Colonic mucosa (tissue), 4 donors: ENCODE measurements at regions not wholly inside any gene's neighbourhood (a gene's known extent, or its start where the extent isn't known, plus 50 kb on each side); places are given as distances from the start of the nearest gene placed in this dataset.

Experiments
- DNase-seq: peaks from one replicate; pipeline ENCODE4 v3.0.0-alpha.2; 2020
- H3K27ac ChIP-seq: fragments of 200-600 bp; one replicate; pipeline ENCODE4 v1.8.0; 2021
- H3K27me3 ChIP-seq: fragments of 200-600 bp; one replicate; pipeline ENCODE4 v1.8.0; 2021
- H3K36me3 ChIP-seq: fragments of 200-600 bp; one replicate; pipeline ENCODE4 v1.8.0; 2021
- H3K4me1 ChIP-seq: fragments of 200-600 bp; one replicate; pipeline ENCODE4 v1.8.0; 2021; ENCODE audit warnings: mild to moderate bottlenecking
- H3K4me3 ChIP-seq: fragments of 200-600 bp; one replicate; pipeline ENCODE4 v1.8.0; 2021
- H3K9ac ChIP-seq, 2 donors: one replicate each; pipeline ENCODE4 v1.7.0; 2013; ENCODE audit warnings: control low read depth in 2 of 2, low read depth in 2 of 2, low read length in 2 of 2
- H3K9me3 ChIP-seq: fragments of 200-600 bp; one replicate; pipeline ENCODE4 v1.8.0; 2021
- intact Hi-C: fragments of 100-400 bp; cut with DNase I; formaldehyde crosslinking; loops from one replicate; pipeline ENCODE4 v1.14.1; 2022
- TF ChIP-seq, protein P1 (sequence below): fragments of 200-600 bp; IDR thresholded peaks from one replicate; pipeline ENCODE4 v1.8.0; 2022; ENCODE audit warnings: antibody characterized with exemption, mild to moderate bottlenecking
- donor health status: healthy.
- donor health status: DM: no; HTN: no; CAD: no.
- donor health status: DM: no; HTN: no; CAD: no.

DNA sequence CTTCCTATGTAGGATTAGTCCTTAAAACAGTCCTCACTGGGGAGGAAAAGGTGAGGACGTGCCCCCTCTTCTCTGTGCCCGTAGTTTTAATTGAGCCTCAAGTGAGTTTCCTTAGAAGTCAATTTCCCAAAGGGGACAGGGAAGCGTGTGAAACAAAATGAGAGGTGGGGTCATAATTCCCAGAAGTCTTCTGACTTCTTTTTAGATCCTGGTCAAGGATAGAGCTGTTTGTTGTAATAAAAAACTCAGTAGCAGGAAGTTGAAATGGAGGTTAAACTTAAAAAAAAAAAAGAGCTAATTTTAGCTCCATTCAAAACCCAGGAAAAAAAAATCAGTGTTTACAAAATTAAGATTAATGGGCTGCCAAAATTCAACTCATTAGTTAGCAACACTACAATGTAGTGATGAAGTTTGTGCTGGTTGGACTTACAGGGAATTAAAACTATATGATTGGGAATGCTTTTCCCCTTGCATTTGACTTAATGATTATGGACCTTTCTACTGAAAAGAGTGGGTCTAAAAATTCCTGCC lies 158.3 kb upstream of the MEF2C start:
- Histone ChIP-seq H3K36me3 (no peaks in the 10 kb centered on the region), H3K4me1 (no peaks in the 10 kb centered on the region), H3K9me3 (no peaks in the 10 kb centered on the region), H3K4me3 (no peak overlapping the region), H3K27me3 (no peaks in the 10 kb centered on the region), H3K9ac (no peak overlapping the region), H3K27ac (no peak overlapping the region)
- DNase-seq = no peak
- intact Hi-C loops = no loop called here
- TF ChIP-seq, protein P1, sequence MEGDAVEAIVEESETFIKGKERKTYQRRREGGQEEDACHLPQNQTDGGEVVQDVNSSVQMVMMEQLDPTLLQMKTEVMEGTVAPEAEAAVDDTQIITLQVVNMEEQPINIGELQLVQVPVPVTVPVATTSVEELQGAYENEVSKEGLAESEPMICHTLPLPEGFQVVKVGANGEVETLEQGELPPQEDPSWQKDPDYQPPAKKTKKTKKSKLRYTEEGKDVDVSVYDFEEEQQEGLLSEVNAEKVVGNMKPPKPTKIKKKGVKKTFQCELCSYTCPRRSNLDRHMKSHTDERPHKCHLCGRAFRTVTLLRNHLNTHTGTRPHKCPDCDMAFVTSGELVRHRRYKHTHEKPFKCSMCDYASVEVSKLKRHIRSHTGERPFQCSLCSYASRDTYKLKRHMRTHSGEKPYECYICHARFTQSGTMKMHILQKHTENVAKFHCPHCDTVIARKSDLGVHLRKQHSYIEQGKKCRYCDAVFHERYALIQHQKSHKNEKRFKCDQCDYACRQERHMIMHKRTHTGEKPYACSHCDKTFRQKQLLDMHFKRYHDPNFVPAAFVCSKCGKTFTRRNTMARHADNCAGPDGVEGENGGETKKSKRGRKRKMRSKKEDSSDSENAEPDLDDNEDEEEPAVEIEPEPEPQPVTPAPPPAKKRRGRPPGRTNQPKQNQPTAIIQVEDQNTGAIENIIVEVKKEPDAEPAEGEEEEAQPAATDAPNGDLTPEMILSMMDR = no peak

DNA sequence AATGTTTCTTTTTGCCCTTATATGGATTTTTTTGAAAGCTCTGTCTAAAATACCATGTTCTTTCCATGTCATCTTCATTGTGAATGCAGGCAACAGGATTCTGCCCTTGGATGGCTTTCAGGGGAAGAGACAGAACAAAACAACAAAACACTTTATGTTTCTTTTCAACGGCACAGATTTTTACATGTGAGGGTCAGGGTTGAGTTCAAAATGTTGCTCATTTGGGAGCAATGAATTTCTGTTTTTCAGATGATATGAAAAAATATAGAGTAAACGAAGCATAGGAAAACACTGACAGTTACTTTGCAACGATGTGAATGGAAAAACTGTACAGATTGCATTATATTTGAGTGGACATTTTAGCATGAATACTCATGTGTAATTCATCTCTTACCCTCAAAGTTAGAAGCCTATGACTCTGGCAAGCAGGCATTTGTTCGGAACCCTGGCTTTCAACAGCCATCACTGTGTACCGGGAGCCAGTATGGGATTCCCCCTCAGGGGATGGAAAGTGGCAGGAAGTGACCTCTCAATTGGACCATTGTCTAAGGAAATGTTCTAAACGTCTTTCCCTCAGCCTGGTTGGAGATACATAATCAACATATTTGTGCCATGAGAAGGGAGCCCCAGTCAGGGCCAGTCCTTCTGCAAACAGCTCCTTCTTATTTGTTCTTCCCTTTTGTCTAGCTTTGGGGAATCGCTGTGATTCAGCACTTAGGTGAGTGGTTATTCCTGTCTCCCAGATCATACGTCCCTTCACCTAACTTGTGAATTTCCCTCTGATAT lies 153.9 kb upstream of the MEF2C start:
- Histone ChIP-seq H3K4me1 (no peaks in the 10 kb centered on the region), H3K27ac (no peak overlapping the region), H3K4me3 (no peak overlapping the region), H3K9me3 (no peaks in the 10 kb centered on the region), H3K9ac (no peak overlapping the region), H3K27me3 (no peaks in the 10 kb centered on the region), H3K36me3 (no peaks in the 10 kb centered on the region)
- TF ChIP-seq, protein P1 = no peak
- intact Hi-C loops = no loop called here
- DNase-seq = no peak

DNA sequence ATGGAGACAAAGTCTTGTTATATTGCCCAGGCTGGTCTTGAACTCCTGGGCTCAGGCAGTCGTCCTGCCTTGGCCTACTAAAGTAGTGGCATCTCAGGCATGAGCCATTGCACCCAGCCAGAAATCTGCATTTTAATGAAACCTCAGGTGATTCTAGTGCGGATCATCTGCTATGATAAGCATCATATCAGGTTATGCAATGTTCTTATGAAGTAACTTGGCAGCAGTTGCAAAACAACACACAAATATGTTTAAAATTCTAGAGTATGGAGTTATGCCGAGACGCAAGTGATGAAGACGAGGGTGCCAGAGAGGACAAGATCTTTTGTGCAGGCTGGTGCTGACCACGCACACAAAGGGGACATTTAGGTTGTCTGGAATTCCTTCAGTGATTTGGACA lies 153.2 kb upstream of the MEF2C start:
- Histone ChIP-seq H3K4me1 (no peaks in the 10 kb centered on the region), H3K27me3 (no peaks in the 10 kb centered on the region), H3K36me3 (no peaks in the 10 kb centered on the region), H3K4me3 (no peak overlapping the region), H3K9me3 (no peaks in the 10 kb centered on the region), H3K9ac (no peak overlapping the region), H3K27ac (no peak overlapping the region)
- no peak for DNase-seq
- intact Hi-C loops = no loop called here
- TF ChIP-seq, protein P1 = no peak

DNA sequence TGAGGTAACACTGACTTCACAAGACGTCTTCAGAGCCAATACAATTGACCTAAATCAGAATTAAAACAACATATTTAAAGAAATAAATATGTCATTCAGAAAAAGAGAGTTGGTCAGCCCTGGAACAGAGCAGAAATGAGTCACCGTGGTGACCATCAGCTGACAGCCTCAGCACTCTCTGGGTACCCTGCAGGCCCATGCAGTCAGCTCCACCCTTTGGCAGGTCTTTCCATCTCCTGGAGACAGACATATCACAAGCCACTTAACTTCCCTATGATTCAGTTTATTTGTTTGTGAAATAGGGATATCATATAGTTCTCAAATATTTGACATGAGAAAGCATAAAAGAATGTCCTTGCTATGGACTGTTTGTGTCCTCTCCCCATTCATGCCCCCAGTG lies 151.6 kb upstream of the MEF2C start:
- intact Hi-C loops = no loop called here
- no peak overlapping the region for H3K4me3 ChIP-seq
- H3K4me1 ChIP-seq = no peaks in the 10 kb centered on the region
- H3K9ac ChIP-seq = no peak overlapping the region
- H3K27ac ChIP-seq = no peak overlapping the region
- no peak for DNase-seq
- no peaks in the 10 kb centered on the region for H3K36me3 ChIP-seq
- no peaks in the 10 kb centered on the region for H3K27me3 ChIP-seq
- TF ChIP-seq, protein P1 = no peak
- no peaks in the 10 kb centered on the region for H3K9me3 ChIP-seq

DNA sequence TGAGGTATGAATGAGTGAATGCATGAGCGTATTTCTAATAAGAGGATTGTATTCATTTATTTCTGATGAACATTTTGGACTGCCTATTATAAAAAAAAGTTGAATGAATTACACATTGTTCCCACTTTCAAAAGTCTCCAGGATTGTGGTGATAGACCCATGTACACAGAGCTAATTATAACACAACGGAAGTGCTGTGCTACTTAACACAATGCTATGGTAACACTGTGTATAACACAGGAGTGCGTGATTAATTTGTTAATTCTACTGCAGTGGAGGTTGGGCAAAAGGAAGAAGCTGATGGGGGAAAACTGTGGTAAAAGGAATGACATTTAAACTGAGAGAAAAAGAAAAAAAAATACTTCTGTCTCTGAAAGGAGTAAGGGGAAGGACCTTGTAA lies 147.8 kb upstream of the MEF2C start:
- Histone ChIP-seq H3K27me3 (no peaks in the 10 kb centered on the region), H3K4me1 (no peaks in the 10 kb centered on the region), H3K36me3 (no peaks in the 10 kb centered on the region), H3K9me3 (no peaks in the 10 kb centered on the region), H3K27ac (no peak overlapping the region), H3K4me3 (no peak overlapping the region), H3K9ac (no peak overlapping the region)
- no peak for DNase-seq
- TF ChIP-seq, protein P1 = no peak
- intact Hi-C loops = no loop called here
